ENCODE measurements at regions not wholly inside any gene's neighbourhood (a gene's known extent, or its start where the extent isn't known, plus 50 kb on each side); places are given as distances from the start of the nearest gene placed in this dataset.

DNA sequence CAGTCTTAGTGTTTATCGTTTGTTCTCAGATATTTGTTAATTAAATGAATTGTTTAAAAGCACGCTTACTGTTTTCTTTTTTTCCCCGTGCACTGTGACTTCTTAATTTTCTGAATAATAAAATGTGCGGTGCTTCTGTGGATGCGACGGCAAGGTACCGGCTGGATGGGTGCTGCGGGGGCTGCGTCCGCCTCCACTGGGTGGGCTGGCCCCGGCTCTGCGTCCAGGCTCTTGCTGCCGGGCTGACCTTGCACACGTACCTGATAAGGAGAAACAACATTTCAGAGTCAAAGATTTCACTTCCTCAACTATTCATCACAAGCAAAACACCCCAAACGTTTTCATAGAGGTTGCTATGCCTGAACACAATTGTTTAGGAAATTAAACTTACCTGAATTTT lies 404.0 kb upstream of the IRX1 start:
- H2AFZ ChIP-seq (ENCODE audit: insufficient read depth, low read depth, low read length, poor library complexity, severe bottlenecking), result no peak overlapping the region
- Mint-ChIP-seq H3K9me3 (ENCODE audit: insufficient read depth) (no peaks in the 10 kb centered on the region), H3K4me1 (no peaks in the 10 kb centered on the region), H3K4me3 (no peak overlapping the region), H3K27ac (no peak overlapping the region), H3K27me3 (no peaks in the 10 kb centered on the region)
- H3K4me1 ChIP-seq (ENCODE audit: control insufficient read depth in 2 of 2, insufficient read depth in 2 of 2, low read length in 2 of 2), result no peaks in the 10 kb centered on the region
- H3K36me3 ChIP-seq (replicated peaks in 1 of 2; ENCODE audit: control extremely low read depth in 1 of 2, control insufficient read depth in 1 of 2, extremely low read depth in 1 of 2, insufficient read depth in 2 of 2, low read length in 1 of 2), result no peaks in the 10 kb centered on the region
- no peak overlapping the region for H3K4me3 ChIP-seq (ENCODE audit: control extremely low read depth in 1 of 5, extremely low read depth in 1 of 5, insufficient read depth in 1 of 5, low read depth in 2 of 5, low read length in 4 of 5)
- peaks cover 0 to 19% (median 0%) of the 10 kb centered on the region in 3 donors for H3K9me3 ChIP-seq (ENCODE audit: control extremely low read depth in 1 of 3, control insufficient read depth in 2 of 3, insufficient read depth in 1 of 3, low read length in 2 of 3)
- H3K27me3 ChIP-seq (replicated peaks in 1 of 4; ENCODE audit: control extremely low read depth in 1 of 4, control insufficient read depth in 3 of 4, insufficient read depth in 4 of 4, low read length in 3 of 4), result peaks cover 0 to 3% (median 0%) of the 10 kb centered on the region in 4 experiments
- WGBS (ENCODE audit: insufficient coverage), result 88% methylated on average over 13 of the region's 15 CpGs
- no peaks in the 10 kb centered on the region for H3K79me2 ChIP-seq (ENCODE audit: control insufficient read depth, insufficient read depth, low read length)
- H4K20me1 ChIP-seq (ENCODE audit: control insufficient read depth, insufficient read depth, low read length, poor library complexity, severe bottlenecking), result no peaks in the 10 kb centered on the region
- POLR2A ChIA-PET, result no interaction called here
- no peak for ATAC-seq (ENCODE audit: low read depth)
- H3K9ac ChIP-seq (ENCODE audit: low read length), result no peak overlapping the region
- CTCF ChIA-PET, result no interaction called here
- H3K27ac ChIP-seq (ENCODE audit: low read length in 2 of 2), result no peak overlapping the region
- no peak for DNase-seq
- intact Hi-C loops (cut with micrococcal nuclease), result no loop called here
- H3K4me2 ChIP-seq (replicated peaks; ENCODE audit: low read depth, low read length, poor library complexity, severe bottlenecking), result no peak overlapping the region
- no peak for TF ChIP-seq EZH2 (IDR thresholded peaks at IDR 0.05; ENCODE audit: borderline replicate concordance, insufficient read depth, low read depth, low read length, poor library complexity, severe bottlenecking)
- TF ChIP-seq, protein P1, sequence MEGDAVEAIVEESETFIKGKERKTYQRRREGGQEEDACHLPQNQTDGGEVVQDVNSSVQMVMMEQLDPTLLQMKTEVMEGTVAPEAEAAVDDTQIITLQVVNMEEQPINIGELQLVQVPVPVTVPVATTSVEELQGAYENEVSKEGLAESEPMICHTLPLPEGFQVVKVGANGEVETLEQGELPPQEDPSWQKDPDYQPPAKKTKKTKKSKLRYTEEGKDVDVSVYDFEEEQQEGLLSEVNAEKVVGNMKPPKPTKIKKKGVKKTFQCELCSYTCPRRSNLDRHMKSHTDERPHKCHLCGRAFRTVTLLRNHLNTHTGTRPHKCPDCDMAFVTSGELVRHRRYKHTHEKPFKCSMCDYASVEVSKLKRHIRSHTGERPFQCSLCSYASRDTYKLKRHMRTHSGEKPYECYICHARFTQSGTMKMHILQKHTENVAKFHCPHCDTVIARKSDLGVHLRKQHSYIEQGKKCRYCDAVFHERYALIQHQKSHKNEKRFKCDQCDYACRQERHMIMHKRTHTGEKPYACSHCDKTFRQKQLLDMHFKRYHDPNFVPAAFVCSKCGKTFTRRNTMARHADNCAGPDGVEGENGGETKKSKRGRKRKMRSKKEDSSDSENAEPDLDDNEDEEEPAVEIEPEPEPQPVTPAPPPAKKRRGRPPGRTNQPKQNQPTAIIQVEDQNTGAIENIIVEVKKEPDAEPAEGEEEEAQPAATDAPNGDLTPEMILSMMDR (IDR thresholded peaks at IDR 0.05), result no peak

DNA sequence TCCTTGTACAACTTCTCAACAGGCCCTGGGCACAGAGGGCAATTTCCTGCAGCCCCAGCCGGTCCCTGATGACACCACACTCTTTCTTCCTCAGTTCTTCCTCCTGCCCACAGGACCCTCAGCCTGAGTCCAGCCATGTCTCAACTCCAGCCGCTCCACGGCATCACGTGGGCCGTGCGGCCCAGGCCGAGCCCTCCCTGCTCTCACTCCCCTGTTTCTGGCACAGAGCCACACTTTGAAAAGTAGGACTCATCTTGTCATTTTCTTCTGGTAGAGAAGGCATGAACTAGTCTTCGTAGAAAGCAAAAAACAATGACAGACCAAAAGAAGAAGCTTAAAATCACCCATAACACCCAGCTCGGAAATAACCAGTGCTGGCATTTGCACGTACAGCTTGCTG lies 404.7 kb upstream of the IRX1 start:
- Mint-ChIP-seq H3K27me3 (no peaks in the 10 kb centered on the region), H3K9me3 (ENCODE audit: insufficient read depth) (no peaks in the 10 kb centered on the region), H3K4me3 (no peak overlapping the region), H3K27ac (no peak overlapping the region), H3K4me1 (no peaks in the 10 kb centered on the region)
- Histone ChIP-seq H3K4me3 (ENCODE audit: control extremely low read depth in 1 of 5, extremely low read depth in 1 of 5, insufficient read depth in 1 of 5, low read depth in 2 of 5, low read length in 4 of 5) (no peak overlapping the region), H3K9me3 (ENCODE audit: control extremely low read depth in 1 of 3, control insufficient read depth in 2 of 3, insufficient read depth in 1 of 3, low read length in 2 of 3) (peaks cover 0 to 19% (median 0%) of the 10 kb centered on the region in 3 donors), H3K27ac (ENCODE audit: low read length in 2 of 2) (no peak overlapping the region), H3K36me3 (replicated peaks in 1 of 2; ENCODE audit: control extremely low read depth in 1 of 2, control insufficient read depth in 1 of 2, extremely low read depth in 1 of 2, insufficient read depth in 2 of 2, low read length in 1 of 2) (no peaks in the 10 kb centered on the region), H4K20me1 (ENCODE audit: control insufficient read depth, insufficient read depth, low read length, poor library complexity, severe bottlenecking) (no peaks in the 10 kb centered on the region), H3K9ac (ENCODE audit: low read length) (no peak overlapping the region), H3K79me2 (ENCODE audit: control insufficient read depth, insufficient read depth, low read length) (no peaks in the 10 kb centered on the region), H2AFZ (ENCODE audit: insufficient read depth, low read depth, low read length, poor library complexity, severe bottlenecking) (no peak overlapping the region), H3K4me2 (replicated peaks; ENCODE audit: low read depth, low read length, poor library complexity, severe bottlenecking) (no peak overlapping the region), H3K4me1 (ENCODE audit: control insufficient read depth in 2 of 2, insufficient read depth in 2 of 2, low read length in 2 of 2) (no peaks in the 10 kb centered on the region), H3K27me3 (replicated peaks in 1 of 4; ENCODE audit: control extremely low read depth in 1 of 4, control insufficient read depth in 3 of 4, insufficient read depth in 4 of 4, low read length in 3 of 4) (peaks cover 0 to 2% (median 0%) of the 10 kb centered on the region in 4 experiments)
- TF ChIP-seq, protein P1 (IDR thresholded peaks at IDR 0.05), result no peak
- no peak for TF ChIP-seq EZH2 (IDR thresholded peaks at IDR 0.05; ENCODE audit: borderline replicate concordance, insufficient read depth, low read depth, low read length, poor library complexity, severe bottlenecking)
- ChIA-PET POLR2A (no interaction called here), CTCF (no interaction called here)
- ATAC-seq (ENCODE audit: low read depth) (no peak), DNase-seq (no peak)
- intact Hi-C loops (cut with micrococcal nuclease), result no loop called here
- 88% methylated on average over 6 of the region's 10 CpGs for WGBS (ENCODE audit: insufficient coverage)
